AG04450 (cell line): ENCODE measurements at regions not wholly inside any gene's neighbourhood (a gene's known extent, or its start where the extent isn't known, plus 50 kb on each side); places are given as distances from the start of the nearest gene placed in this dataset.

Experiments
- CTCF ChIA-PET: fragments of 300-600, 350-600 bp; formaldehyde crosslinking; extraction: SDS; loops from one replicate; lab custom pipeline; 2022; ENCODE audit warnings: antibody characterized with exemption, inconsistent platforms; lab: Charles Lee
- POLR2A ChIA-PET: fragments of 350-600 bp; formaldehyde crosslinking; extraction: SDS; loops from one replicate; lab custom pipeline; 2021; ENCODE audit warnings: antibody characterized with exemption, inconsistent platforms; lab: Yijun Ruan, JAX
- DNase-seq: peaks from one replicate; pipeline ENCODE4 v3.0.0-alpha.2; 2011; ENCODE audit warnings: low read depth, low spot score
- H3K27ac ChIP-seq: one replicate; pipeline ENCODE4 v1.5.1; 2012; ENCODE audit warnings: low read depth, low read length, control low read depth
- H3K27me3 ChIP-seq: one replicate; pipeline ENCODE4 v1.6.0; 2012; ENCODE audit warnings: low read length; ENCODE audit not compliant: control insufficient read depth, insufficient read depth
- H3K4me3 ChIP-seq: 2 replicates; pipeline ENCODE4 v1.5.1; 2011; ENCODE audit warnings: mild to moderate bottlenecking, low read depth, low read length, control low read depth
- H3K9me3 ChIP-seq: 2 replicates; pipeline ENCODE4 v1.5.1; 2012; ENCODE audit warnings: low read length; ENCODE audit not compliant: control insufficient read depth, insufficient read depth
- CTCF ChIP-seq: IDR thresholded peaks from 2 replicates; pipeline ENCODE4 v1.5.1; 2011; ENCODE audit warnings: low read depth, low read length, control low read depth, inconsistent platforms

- CTCF ChIA-PET: no interaction called here
- Histone ChIP-seq H3K4me3 (no peak overlapping the region), H3K27me3 (no peaks in the 10 kb centered on the region), H3K27ac (no peak overlapping the region), H3K9me3 (no peaks in the 10 kb centered on the region)
- POLR2A ChIA-PET: no interaction called here
- no peak for TF ChIP-seq CTCF
- no peak for DNase-seq
Measured at GRCh38 chr6:78623554-78623953, 243.8 kb upstream of the IRAK1BP1 start.

DNA sequence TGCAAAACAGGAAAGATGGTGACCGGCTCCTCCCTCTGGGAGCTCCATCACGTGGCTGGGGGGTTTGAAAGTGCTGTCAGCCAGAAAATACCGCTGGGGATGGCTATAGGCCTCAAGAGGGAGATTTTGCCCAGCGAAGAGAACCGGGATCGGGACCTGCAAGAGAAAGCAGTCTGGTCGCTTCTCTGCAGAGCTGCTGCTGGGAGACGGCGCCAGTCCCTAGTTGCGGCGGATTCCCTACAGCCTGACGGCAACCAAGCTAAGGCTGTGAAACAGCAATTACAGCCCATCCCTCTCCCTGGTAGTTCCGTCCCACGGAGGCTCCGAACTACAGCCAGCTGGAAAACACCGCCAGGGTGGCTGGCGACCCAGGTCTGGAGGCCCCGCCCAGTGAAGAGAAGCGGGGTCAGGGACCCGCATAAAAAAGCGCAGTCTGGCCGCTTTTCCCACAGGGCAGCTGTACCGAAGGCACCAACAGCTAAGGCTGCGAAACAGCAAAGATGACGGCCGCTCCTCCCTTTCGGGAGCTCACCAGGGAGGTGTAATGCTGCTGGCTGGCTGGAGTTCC, 238.1 kb upstream of the IRAK1BP1 start:
- ChIA-PET CTCF (interaction anchor here (0.8 to 1.7 kb wide), 2 partner anchors 19 to 117 kb away, joined by 4 to 7 read pairs; no protein-coding TSS in a partner anchor), POLR2A (interaction anchor here (1.0 kb wide), 1 partner anchor 31 kb away, joined by 3 read pairs; no protein-coding TSS in a partner anchor)
- Histone ChIP-seq H3K27me3 (no peaks in the 10 kb centered on the region), H3K4me3 (peak overlapping the region; percentile 52), H3K27ac (no peak overlapping the region), H3K9me3 (peaks cover 7% of the 10 kb centered on the region; the same call in 1 of the 2 replicates)
- no peak for DNase-seq
- no peak; the same call in 1 of the 2 replicates for TF ChIP-seq CTCF

- POLR2A ChIA-PET: no interaction called here
- CTCF ChIA-PET: interaction anchor here (0.8 to 1.7 kb wide), 2 partner anchors 20 to 117 kb away, joined by 4 to 7 read pairs; no protein-coding TSS in a partner anchor
- no peak for DNase-seq
- Histone ChIP-seq H3K9me3 (peaks cover 7% of the 10 kb centered on the region; the same call in 1 of the 2 replicates), H3K27ac (no peak overlapping the region), H3K27me3 (no peaks in the 10 kb centered on the region), H3K4me3 (no peak overlapping the region)
- no peak for TF ChIP-seq CTCF
Measured at GRCh38 chr6:78629836-78630235, 237.5 kb upstream of the IRAK1BP1 start.

DNA sequence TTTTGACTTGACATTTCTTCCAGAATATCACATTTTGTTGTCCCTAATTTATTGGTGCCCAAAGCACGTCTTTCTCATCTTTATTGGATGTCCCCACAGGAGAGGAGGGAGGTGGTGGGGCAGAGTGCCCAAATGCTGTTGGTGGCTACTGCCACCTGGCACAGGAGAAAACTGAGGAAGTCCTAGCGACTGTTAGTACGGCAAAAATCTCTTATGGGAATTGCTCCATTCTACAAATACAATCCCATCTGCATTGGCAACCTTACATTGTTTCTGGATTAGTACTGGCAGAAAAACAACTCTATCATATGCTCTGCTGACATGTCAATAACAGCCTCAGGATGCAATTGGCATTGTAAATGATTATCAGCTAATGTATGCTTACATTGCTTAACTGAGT, 235.4 kb upstream of the IRAK1BP1 start:
- CTCF ChIA-PET: no interaction called here

More for the DNA sequence above, 235.4 kb upstream of the IRAK1BP1 start:
- Histone ChIP-seq H3K9me3 (peaks cover 7% of the 10 kb centered on the region; the same call in 1 of the 2 replicates), H3K4me3 (no peak overlapping the region), H3K27ac (no peak overlapping the region), H3K27me3 (no peaks in the 10 kb centered on the region)
- POLR2A ChIA-PET: no interaction called here
- no peak for DNase-seq
- no peak for TF ChIP-seq CTCF
